ENCODE measurements at regions not wholly inside any gene's neighbourhood (a gene's known extent, or its start where the extent isn't known, plus 50 kb on each side); places are given as distances from the start of the nearest gene placed in this dataset.

DNA sequence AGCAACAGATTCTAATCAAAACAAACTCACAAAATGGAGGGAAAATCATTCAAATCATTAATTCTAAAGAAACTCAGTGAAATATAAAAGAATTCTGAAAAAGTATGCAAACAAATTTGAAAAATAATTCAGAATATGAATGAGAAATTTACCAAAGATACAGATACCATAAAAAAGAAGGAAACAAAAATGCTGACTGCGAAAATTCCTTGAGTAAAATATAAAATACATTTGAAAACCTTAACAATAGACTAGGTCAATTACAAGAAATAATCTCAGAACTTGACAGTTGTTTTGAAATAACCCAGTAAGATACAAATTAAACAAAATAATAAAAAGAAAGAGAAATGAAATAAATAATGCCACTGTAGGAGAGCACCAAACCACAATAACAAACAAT, 1289.0 kb downstream of the SLITRK1 start (continued):
- TF ChIP-seq, protein P1, sequence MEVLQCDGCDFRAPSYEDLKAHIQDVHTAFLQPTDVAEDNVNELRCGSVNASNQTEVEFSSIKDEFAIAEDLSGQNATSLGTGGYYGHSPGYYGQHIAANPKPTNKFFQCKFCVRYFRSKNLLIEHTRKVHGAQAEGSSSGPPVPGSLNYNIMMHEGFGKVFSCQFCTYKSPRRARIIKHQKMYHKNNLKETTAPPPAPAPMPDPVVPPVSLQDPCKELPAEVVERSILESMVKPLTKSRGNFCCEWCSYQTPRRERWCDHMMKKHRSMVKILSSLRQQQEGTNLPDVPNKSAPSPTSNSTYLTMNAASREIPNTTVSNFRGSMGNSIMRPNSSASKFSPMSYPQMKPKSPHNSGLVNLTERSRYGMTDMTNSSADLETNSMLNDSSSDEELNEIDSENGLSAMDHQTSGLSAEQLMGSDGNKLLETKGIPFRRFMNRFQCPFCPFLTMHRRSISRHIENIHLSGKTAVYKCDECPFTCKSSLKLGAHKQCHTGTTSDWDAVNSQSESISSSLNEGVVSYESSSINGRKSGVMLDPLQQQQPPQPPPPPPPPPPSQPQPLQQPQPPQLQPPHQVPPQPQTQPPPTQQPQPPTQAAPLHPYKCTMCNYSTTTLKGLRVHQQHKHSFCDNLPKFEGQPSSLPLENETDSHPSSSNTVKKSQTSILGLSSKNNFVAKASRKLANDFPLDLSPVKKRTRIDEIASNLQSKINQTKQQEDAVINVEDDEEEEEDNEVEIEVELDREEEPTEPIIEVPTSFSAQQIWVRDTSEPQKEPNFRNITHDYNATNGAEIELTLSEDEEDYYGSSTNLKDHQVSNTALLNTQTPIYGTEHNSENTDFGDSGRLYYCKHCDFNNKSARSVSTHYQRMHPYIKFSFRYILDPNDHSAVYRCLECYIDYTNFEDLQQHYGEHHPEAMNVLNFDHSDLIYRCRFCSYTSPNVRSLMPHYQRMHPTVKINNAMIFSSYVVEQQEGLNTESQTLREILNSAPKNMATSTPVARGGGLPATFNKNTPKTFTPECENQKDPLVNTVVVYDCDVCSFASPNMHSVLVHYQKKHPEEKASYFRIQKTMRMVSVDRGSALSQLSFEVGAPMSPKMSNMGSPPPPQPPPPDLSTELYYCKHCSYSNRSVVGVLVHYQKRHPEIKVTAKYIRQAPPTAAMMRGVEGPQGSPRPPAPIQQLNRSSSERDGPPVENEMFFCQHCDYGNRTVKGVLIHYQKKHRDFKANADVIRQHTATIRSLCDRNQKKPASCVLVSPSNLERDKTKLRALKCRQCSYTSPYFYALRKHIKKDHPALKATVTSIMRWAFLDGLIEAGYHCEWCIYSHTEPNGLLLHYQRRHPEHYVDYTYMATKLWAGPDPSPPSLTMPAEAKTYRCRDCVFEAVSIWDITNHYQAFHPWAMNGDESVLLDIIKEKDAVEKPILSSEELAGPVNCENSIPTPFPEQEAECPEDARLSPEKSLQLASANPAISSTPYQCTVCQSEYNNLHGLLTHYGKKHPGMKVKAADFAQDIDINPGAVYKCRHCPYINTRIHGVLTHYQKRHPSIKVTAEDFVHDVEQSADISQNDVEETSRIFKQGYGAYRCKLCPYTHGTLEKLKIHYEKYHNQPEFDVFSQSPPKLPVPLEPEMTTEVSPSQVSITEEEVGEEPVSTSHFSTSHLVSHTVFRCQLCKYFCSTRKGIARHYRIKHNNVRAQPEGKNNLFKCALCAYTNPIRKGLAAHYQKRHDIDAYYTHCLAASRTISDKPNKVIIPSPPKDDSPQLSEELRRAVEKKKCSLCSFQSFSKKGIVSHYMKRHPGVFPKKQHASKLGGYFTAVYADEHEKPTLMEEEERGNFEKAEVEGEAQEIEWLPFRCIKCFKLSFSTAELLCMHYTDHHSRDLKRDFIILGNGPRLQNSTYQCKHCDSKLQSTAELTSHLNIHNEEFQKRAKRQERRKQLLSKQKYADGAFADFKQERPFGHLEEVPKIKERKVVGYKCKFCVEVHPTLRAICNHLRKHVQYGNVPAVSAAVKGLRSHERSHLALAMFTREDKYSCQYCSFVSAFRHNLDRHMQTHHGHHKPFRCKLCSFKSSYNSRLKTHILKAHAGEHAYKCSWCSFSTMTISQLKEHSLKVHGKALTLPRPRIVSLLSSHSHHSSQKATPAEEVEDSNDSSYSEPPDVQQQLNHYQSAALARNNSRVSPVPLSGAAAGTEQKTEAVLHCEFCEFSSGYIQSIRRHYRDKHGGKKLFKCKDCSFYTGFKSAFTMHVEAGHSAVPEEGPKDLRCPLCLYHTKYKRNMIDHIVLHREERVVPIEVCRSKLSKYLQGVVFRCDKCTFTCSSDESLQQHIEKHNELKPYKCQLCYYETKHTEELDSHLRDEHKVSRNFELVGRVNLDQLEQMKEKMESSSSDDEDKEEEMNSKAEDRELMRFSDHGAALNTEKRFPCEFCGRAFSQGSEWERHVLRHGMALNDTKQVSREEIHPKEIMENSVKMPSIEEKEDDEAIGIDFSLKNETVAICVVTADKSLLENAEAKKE (CRISPR knock-in tag; IDR thresholded peaks at IDR 0.05), result no peak
- no peak for TF ChIP-seq ZNF114 (CRISPR knock-in tag; IDR thresholded peaks at IDR 0.05)
- TF ChIP-seq STAT1 (IDR thresholded peaks at IDR 0.05; ENCODE audit: unreplicated experiment), result no peak
- TF ChIP-seq ZNF331 (CRISPR knock-in tag; IDR thresholded peaks at IDR 0.05; ENCODE audit: low read depth), result no peak
- no peak for TF ChIP-seq CREB1 (CRISPR knock-in tag; IDR thresholded peaks at IDR 0.05; ENCODE audit: low read depth)

DNA sequence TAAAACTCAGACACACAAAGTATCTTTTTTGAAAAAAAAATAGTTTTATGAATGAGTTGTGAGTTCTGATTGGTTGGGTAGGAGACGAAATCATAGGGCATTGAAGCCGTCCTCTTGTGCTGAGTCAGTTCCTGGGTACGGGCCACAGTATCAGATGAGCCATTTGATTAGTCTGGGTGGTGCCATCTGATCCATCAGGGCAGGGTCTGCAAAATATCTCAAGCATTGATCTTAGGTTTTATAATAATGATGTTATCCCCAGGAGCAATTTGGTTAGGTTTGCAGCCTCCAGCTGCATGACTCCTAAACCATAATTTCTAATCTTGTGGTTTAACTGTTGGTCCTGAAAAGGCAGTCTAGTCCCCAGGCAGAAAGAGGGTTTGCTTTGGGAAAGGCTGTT, 1310.6 kb downstream of the SLITRK1 start:
- Mint-ChIP-seq H3K4me1 (no peaks in the 10 kb centered on the region), H3K27me3 (ENCODE audit: insufficient read depth, low read depth, poor library complexity) (no peaks in the 10 kb centered on the region), H3K27ac (no peak overlapping the region), H3K9me3 (peaks cover 37% of the 10 kb centered on the region), H3K36me3 (ENCODE audit: low read depth) (peaks cover 21% of the 10 kb centered on the region), H3K4me3 (no peak overlapping the region)
- Histone ChIP-seq H3K36me3 (ENCODE audit: insufficient read depth) (no peaks in the 10 kb centered on the region), H3K4me3 (no peak overlapping the region), H3K27ac (ENCODE audit: low read depth) (no peak overlapping the region), H4K20me1 (replicated peaks; ENCODE audit: insufficient read depth) (no peaks in the 10 kb centered on the region), H3K4me2 (no peak overlapping the region), H3K27me3 (ENCODE audit: insufficient read depth) (no peaks in the 10 kb centered on the region), H3K79me2 (replicated peaks; ENCODE audit: insufficient read depth) (no peaks in the 10 kb centered on the region), H3K4me1 (ENCODE audit: insufficient read depth) (no peaks in the 10 kb centered on the region), H3F3A (replicated peaks; ENCODE audit: low read depth) (no peaks in the 10 kb centered on the region), H3K9me2 (ENCODE audit: insufficient read depth) (0 out of 2 replicates have a peak, but pooled peaks cover 3% of the 10 kb centered on the region), H2AFZ (no peak overlapping the region)
- TF ChIP-seq EZH2 (IDR thresholded peaks at IDR 0.05; ENCODE audit: low read depth, unreplicated experiment), result no peak
- TF ChIP-seq NANOG (IDR thresholded peaks at IDR 0.05; ENCODE audit: borderline replicate concordance), result no peak
- no peak for TF ChIP-seq EZH2phosphoT487 (IDR thresholded peaks at IDR 0.05; ENCODE audit: unreplicated experiment)
- no peak for TF ChIP-seq JUNB (IDR thresholded peaks at IDR 0.05; ENCODE audit: unreplicated experiment)
- ATAC-seq (no peak), DNase-seq (ENCODE audit: low spot score) (no peak)
